ENCODE measurements at regions not wholly inside any gene's neighbourhood (a gene's known extent, or its start where the extent isn't known, plus 50 kb on each side); places are given as distances from the start of the nearest gene placed in this dataset.

GRCh38 chr3:162112719-162113118, 616.1 kb downstream of the OTOL1 start:
- Histone ChIP-seq H3K4me3 (ENCODE audit: low read length) (no peak overlapping the region), H3K4me1 (ENCODE audit: insufficient read depth, low read length) (no peaks in the 10 kb centered on the region), H3K9me3 (ENCODE audit: control insufficient read depth in 1 of 2, insufficient read depth in 1 of 2, low read length in 2 of 2) (no peaks in the 10 kb centered on the region), H3K27me3 (ENCODE audit: control insufficient read depth in 1 of 2, insufficient read depth in 2 of 2, low read length in 2 of 2) (no peaks in the 10 kb centered on the region), H3K36me3 (ENCODE audit: insufficient read depth, low read length) (no peaks in the 10 kb centered on the region), H3K27ac (ENCODE audit: low read depth in 1 of 2, low read length in 2 of 2) (no peak overlapping the region)
- Mint-ChIP-seq H3K4me1 (ENCODE audit: low read depth) (no peaks in the 10 kb centered on the region), H3K27ac (no peak overlapping the region), H3K4me3 (no peak overlapping the region), H3K36me3 (ENCODE audit: low read depth) (no peaks in the 10 kb centered on the region), H3K9me3 (peaks cover 2% of the 10 kb centered on the region), H3K27me3 (no peaks in the 10 kb centered on the region)
- no peak for DNase-seq
- POLR2A ChIA-PET, result no interaction called here
- TF ChIP-seq CTCF (IDR thresholded peaks at IDR 0.05), result no peak
- intact Hi-C loops (cut with DNase I, micrococcal nuclease), result no loop called here
- CTCF ChIA-PET, result no interaction called here
- ATAC-seq (ENCODE audit: poor library complexity), result no peak

GRCh38 chr3:162117961-162118360, 621.4 kb downstream of the OTOL1 start:
- ATAC-seq (ENCODE audit: poor library complexity), result no peak

GRCh38 chr3:162119651-162120050, 623.0 kb downstream of the OTOL1 start:
- Mint-ChIP-seq H3K27ac (no peak overlapping the region), H3K36me3 (ENCODE audit: low read depth) (no peaks in the 10 kb centered on the region), H3K4me3 (no peak overlapping the region), H3K9me3 (peaks cover 3% of the 10 kb centered on the region), H3K27me3 (no peaks in the 10 kb centered on the region), H3K4me1 (ENCODE audit: low read depth) (no peaks in the 10 kb centered on the region)
- Histone ChIP-seq H3K9me3 (ENCODE audit: control insufficient read depth in 1 of 2, insufficient read depth in 1 of 2, low read length in 2 of 2) (peaks cover 0 to 5% of the 10 kb centered on the region in 2 experiments), H3K27me3 (ENCODE audit: control insufficient read depth in 1 of 2, insufficient read depth in 2 of 2, low read length in 2 of 2) (no peaks in the 10 kb centered on the region), H3K4me1 (ENCODE audit: insufficient read depth, low read length) (no peaks in the 10 kb centered on the region), H3K27ac (ENCODE audit: low read depth in 1 of 2, low read length in 2 of 2) (no peak overlapping the region), H3K4me3 (ENCODE audit: low read length) (no peak overlapping the region), H3K36me3 (ENCODE audit: insufficient read depth, low read length) (no peaks in the 10 kb centered on the region)
- ATAC-seq (ENCODE audit: poor library complexity), result no peak
- ChIA-PET POLR2A (no interaction called here), CTCF (no interaction called here)
- intact Hi-C loops (cut with DNase I, micrococcal nuclease), result no loop called here
- no peak for TF ChIP-seq CTCF (IDR thresholded peaks at IDR 0.05)
- DNase-seq, result no peak

More at GRCh38 chr3:162117961-162118360, 621.4 kb downstream of the OTOL1 start:
- no peak overlapping the region for H3K4me3 ChIP-seq (ENCODE audit: low read length)
- H3K27me3 Mint-ChIP-seq, result no peaks in the 10 kb centered on the region
- no peaks in the 10 kb centered on the region for H3K36me3 Mint-ChIP-seq (ENCODE audit: low read depth)
- no peaks in the 10 kb centered on the region for H3K9me3 ChIP-seq (ENCODE audit: control insufficient read depth in 1 of 2, insufficient read depth in 1 of 2, low read length in 2 of 2)
- no peak overlapping the region for H3K4me3 Mint-ChIP-seq
- H3K27ac ChIP-seq (ENCODE audit: low read depth in 1 of 2, low read length in 2 of 2), result no peak overlapping the region
- DNase-seq, result no peak
- no peak for TF ChIP-seq CTCF (IDR thresholded peaks at IDR 0.05)
- ChIA-PET POLR2A (no interaction called here), CTCF (no interaction called here)
- H3K4me1 ChIP-seq (ENCODE audit: insufficient read depth, low read length), result no peaks in the 10 kb centered on the region
- no peaks in the 10 kb centered on the region for H3K27me3 ChIP-seq (ENCODE audit: control insufficient read depth in 1 of 2, insufficient read depth in 2 of 2, low read length in 2 of 2)
- no peaks in the 10 kb centered on the region for H3K36me3 ChIP-seq (ENCODE audit: insufficient read depth, low read length)
- H3K4me1 Mint-ChIP-seq (ENCODE audit: low read depth), result no peaks in the 10 kb centered on the region
- no peak overlapping the region for H3K27ac Mint-ChIP-seq
- intact Hi-C loops (cut with DNase I, micrococcal nuclease), result no loop called here
- H3K9me3 Mint-ChIP-seq, result peaks cover 3% of the 10 kb centered on the region

Measured in CD4-positive, alpha-beta T cell (primary cell).